ENCODE measurements at regions not wholly inside any gene's neighbourhood (a gene's known extent, or its start where the extent isn't known, plus 50 kb on each side); places are given as distances from the start of the nearest gene placed in this dataset.

DNA sequence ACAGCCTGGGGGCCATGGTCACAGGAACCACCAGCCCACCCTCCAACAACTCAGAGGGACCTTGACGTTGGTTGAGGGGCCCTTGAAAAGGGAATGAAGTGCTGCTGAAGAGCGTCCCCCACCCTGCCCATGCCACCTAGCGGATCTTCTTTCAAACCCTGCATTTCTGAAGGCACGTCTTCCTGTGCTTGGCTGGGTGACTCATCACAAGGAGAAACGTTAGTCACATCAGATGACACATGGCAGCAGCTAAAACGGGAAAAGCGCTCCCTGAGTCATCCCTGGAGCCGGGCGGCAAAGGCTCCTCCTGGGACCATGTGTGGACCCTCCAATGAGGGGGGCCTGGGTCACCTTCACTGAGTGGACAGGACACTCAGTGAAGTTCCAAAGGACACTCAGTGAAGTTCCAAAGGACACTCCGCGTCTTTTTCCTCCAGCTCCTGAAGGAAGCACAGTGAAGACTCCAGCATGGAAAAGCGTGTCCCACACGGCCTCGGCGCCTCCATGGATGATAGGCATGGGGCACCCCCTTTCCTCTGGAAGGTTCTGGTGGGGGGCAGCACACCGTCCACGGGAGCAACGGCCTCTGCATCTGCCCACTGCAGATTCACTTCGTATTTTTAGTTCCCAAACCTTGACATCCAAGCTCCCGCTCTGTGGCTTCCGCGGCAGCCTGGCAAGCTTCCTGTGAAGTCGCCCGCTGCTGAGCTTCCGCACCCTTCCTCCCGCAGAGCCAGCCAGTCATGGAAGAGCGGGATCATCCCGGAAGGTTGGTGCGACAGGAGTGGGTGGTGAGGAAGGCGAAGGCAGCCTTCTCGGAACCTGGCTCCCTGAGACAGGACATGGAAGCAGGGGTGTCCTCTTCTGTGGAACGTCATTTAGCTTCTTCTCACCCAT, 383.4 kb downstream of the VRK1 start:
- TF ChIP-seq RFX5 (IDR thresholded peaks at IDR 0.05; ENCODE audit: low read depth, low read length) (no peak), CEBPB (IDR thresholded peaks at IDR 0.05; ENCODE audit: low read depth, low read length) (no peak), RCOR1 (IDR thresholded peaks at IDR 0.05; ENCODE audit: insufficient replicate concordance, low read length) (no peak)

All from IMR-90 (cell line).